IMR-90 (cell line): ENCODE measurements at regions not wholly inside any gene's neighbourhood (a gene's known extent, or its start where the extent isn't known, plus 50 kb on each side); places are given as distances from the start of the nearest gene placed in this dataset.

Experiments
- ATAC-seq: fragments of 200-7000 bp; cut with Tn5 transposase; 2 replicates; pipeline ENCODE4 v1.9.1; 2020; ENCODE audit warnings: low read depth, mild to moderate bottlenecking, moderate library complexity
- BruUV-seq: library from RNA; stranded (reverse); fragments of 400-500 nt; replicated peaks from 2 replicates; lab custom pipeline; 2021; lab: Mats Ljungman, UMichigan
- CTCF ChIA-PET: fragments of 300-600 bp; formaldehyde crosslinking; extraction: SDS; loops from one replicate; lab custom pipeline; 2021; ENCODE audit warnings: antibody characterized with exemption; lab: Yijun Ruan, JAX
- POLR2A ChIA-PET: fragments of 300-600 bp; sonication (Branson Sonifier 250); formaldehyde crosslinking; loops from one replicate; lab custom pipeline; 2022; ENCODE audit warnings: antibody characterized with exemption; ENCODE audit not compliant: unreplicated experiment; lab: Charles Lee
- DNase-seq: peaks from one replicate; pipeline ENCODE4 v3.0.0; 2013
- H2AFZ ChIP-seq: replicated peaks from 2 replicates; pipeline ENCODE3; 2013; ENCODE audit warnings: low read length, mild to moderate bottlenecking; ENCODE audit not compliant: poor library complexity
- H2AK5ac ChIP-seq: 2 replicates; pipeline ENCODE4 v1.6.1; 2013; ENCODE audit warnings: low read depth, low read length, inconsistent platforms
- H2AK9ac ChIP-seq: replicated peaks from 2 replicates; pipeline ENCODE3; 2013; ENCODE audit warnings: mild to moderate bottlenecking, low read depth, low read length, moderate library complexity; ENCODE audit not compliant: poor library complexity
- H2BK120ac ChIP-seq: 2 replicates; pipeline ENCODE4 v1.6.1; 2013; ENCODE audit warnings: low read depth, low read length, inconsistent platforms
- H2BK15ac ChIP-seq: 3 replicates; pipeline ENCODE4 v1.6.1; 2013; ENCODE audit warnings: low read depth, low read length, inconsistent platforms
- H2BK20ac ChIP-seq: 2 replicates; pipeline ENCODE4 v1.6.1; 2013; ENCODE audit warnings: low read depth, mild to moderate bottlenecking, inconsistent platforms, low read length, moderate library complexity
- H2BK5ac ChIP-seq: 2 replicates; pipeline ENCODE4 v1.6.1; 2013; ENCODE audit warnings: mild to moderate bottlenecking, low read depth, low read length, inconsistent platforms; ENCODE audit not compliant: poor library complexity, severe bottlenecking
- H3K14ac ChIP-seq: replicated peaks from 2 replicates; pipeline ENCODE4 v1.6.1; 2013; ENCODE audit warnings: low read depth, low read length, inconsistent platforms
- H3K18ac ChIP-seq: 2 replicates; pipeline ENCODE4 v1.6.1; 2013; ENCODE audit warnings: low read depth, low read length, control low read depth
- H3K23ac ChIP-seq: 2 replicates; pipeline ENCODE4 v1.6.1; 2013; ENCODE audit warnings: low read depth, low read length, inconsistent platforms
- H3K27ac ChIP-seq: 2 replicates; pipeline ENCODE4 v1.5.1; 2013; ENCODE audit warnings: mild to moderate bottlenecking, control low read depth, low read length; ENCODE audit not compliant: insufficient read depth
- H3K27me3 ChIP-seq: 2 replicates; pipeline ENCODE4 v1.6.1; 2013; ENCODE audit warnings: low read length; ENCODE audit not compliant: control insufficient read depth, insufficient read depth
- H3K36me3 ChIP-seq: 2 replicates; pipeline ENCODE4 v1.6.1; 2013; ENCODE audit warnings: low read length, mixed read lengths; ENCODE audit not compliant: control insufficient read depth, insufficient read depth
- H3K4ac ChIP-seq: 2 replicates; pipeline ENCODE4 v1.6.1; 2013; ENCODE audit warnings: low read depth, low read length, inconsistent platforms
- H3K4me1 ChIP-seq: 2 replicates; pipeline ENCODE4 v1.6.1; 2013; ENCODE audit warnings: low read length, mixed read lengths; ENCODE audit not compliant: control insufficient read depth, insufficient read depth
- H3K4me2 ChIP-seq: 2 replicates; pipeline ENCODE4 v1.6.1; 2013; ENCODE audit warnings: low read depth, mild to moderate bottlenecking, control low read depth, low read length, moderate library complexity
- H3K4me3 ChIP-seq: 2 replicates; pipeline ENCODE4 v1.5.1; 2013; ENCODE audit warnings: low read depth, mild to moderate bottlenecking, control low read depth, low read length, moderate library complexity; ENCODE audit not compliant: insufficient read depth
- H3K56ac ChIP-seq: 2 replicates; pipeline ENCODE4 v1.6.1; 2013; ENCODE audit warnings: low read length, inconsistent platforms; ENCODE audit not compliant: insufficient read depth; ENCODE audit errors: extremely low read depth
- H3K79me1 ChIP-seq, 2 experiments: 2 replicates each; pipeline ENCODE4 v1.6.1; 2013; ENCODE audit warnings: low read length in 2 of 2, inconsistent platforms in 1 of 2, low read depth in 1 of 2
- H3K9ac ChIP-seq: 2 replicates; pipeline ENCODE4 v1.6.1; 2013; ENCODE audit warnings: low read depth, low read length, control low read depth
- H3K9me1 ChIP-seq: 2 replicates; pipeline ENCODE4 v1.6.1; 2013; ENCODE audit warnings: low read length, inconsistent platforms; ENCODE audit not compliant: insufficient read depth
- H3K9me3 ChIP-seq: 2 replicates; pipeline ENCODE4 v1.6.1; 2013; ENCODE audit warnings: low read length; ENCODE audit not compliant: control insufficient read depth, insufficient read depth
- H4K20me1 ChIP-seq: 2 replicates; pipeline ENCODE4 v1.6.1; 2013; ENCODE audit warnings: low read length, inconsistent platforms; ENCODE audit not compliant: insufficient read depth
- H4K5ac ChIP-seq: 2 replicates; pipeline ENCODE4 v1.6.1; 2013; ENCODE audit warnings: mild to moderate bottlenecking, low read depth, low read length, control low read depth
- H4K8ac ChIP-seq, 2 experiments: 2 replicates each; pipeline ENCODE4 v1.6.1; 2013; ENCODE audit warnings: low read depth in 2 of 2, low read length in 2 of 2, control low read depth in 1 of 2, inconsistent platforms in 1 of 2
- H4K91ac ChIP-seq: 2 replicates; pipeline ENCODE4 v1.6.1; 2013; ENCODE audit warnings: low read depth, low read length, inconsistent platforms; ENCODE audit not compliant: insufficient read depth
- WGBS, 2 experiments: methylation state at CpG; one replicate each; pipeline versions ENCODE4 v1.1.5 to v1.1.7; 2013; ENCODE audit warnings: missing lambda C conversion rate in 2 of 2; ENCODE audit not compliant: insufficient read length in 1 of 2; ENCODE audit errors: extremely low coverage in 2 of 2; 5-methylcytosine and 5-hydroxymethylcytosine counted together
- dilution Hi-C: fragments of 300-500 bp; cut with HindIII; formaldehyde crosslinking; loops from one replicate; pipeline ENCODE4 v1.14.3; 2018; ENCODE audit warnings: low sequenced_read_pairs; ENCODE audit not compliant: unreplicated experiment
- in situ Hi-C: fragments of 300-500 bp; cut with MboI; formaldehyde crosslinking; loops from 3 replicates; pipeline ENCODE4 v1.14.3; 2019; ENCODE audit warnings: low sequenced_read_pairs, inconsistent platforms, mixed read lengths
- intact Hi-C: fragments of 100-400 bp; cut with micrococcal nuclease; formaldehyde crosslinking; loops from 2 replicates; pipeline ENCODE4 v1.10.0; 2022
- TF ChIP-seq, protein P1 (sequence below): fragments of 150-350 bp; IDR thresholded peaks from 2 replicates; pipeline ENCODE4 v1.6.1; 2016; ENCODE audit warnings: low read depth, mild to moderate bottlenecking, low read length, moderate library complexity, borderline replicate concordance

DNA sequence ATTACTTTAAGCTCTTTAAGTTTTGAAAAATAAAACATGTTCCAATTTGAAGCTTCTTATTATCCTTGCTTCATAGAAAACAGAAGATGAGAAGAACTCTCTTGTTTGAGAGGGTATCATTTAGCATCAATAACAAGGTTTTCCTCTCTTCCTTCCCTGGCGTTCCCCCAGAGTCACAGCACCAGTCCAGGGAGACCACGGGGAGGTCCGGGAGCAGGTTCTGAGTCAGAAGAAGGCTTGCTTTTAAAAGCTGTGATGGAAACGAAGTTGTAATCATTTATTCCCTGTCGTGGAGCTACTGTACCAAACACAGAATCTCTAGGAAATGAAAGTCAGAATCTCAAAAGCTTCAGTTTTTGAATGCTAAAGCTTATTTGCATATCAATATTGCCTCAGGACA is 174.0 kb upstream of the LSM14A start:
- Histone ChIP-seq H3K36me3 (no peaks in the 10 kb centered on the region), H3K79me1 (no peaks in the 10 kb centered on the region), H3K9me3 (no peaks in the 10 kb centered on the region), H4K5ac (no peak overlapping the region), H3K4me3 (no peak overlapping the region), H4K20me1 (no peaks in the 10 kb centered on the region), H4K91ac (no peak overlapping the region), H4K8ac (no peak overlapping the region), H2BK15ac (no peak overlapping the region), H2BK5ac (no peak overlapping the region), H3K18ac (no peak overlapping the region), H3K4ac (no peak overlapping the region), H3K4me2 (no peak overlapping the region), H2AK5ac (no peak overlapping the region), H3K4me1 (no peaks in the 10 kb centered on the region), H2BK120ac (no peak overlapping the region), H3K56ac (no peak overlapping the region), H3K23ac (no peak overlapping the region), H2AK9ac (no peak overlapping the region), H3K14ac (no peak overlapping the region), H3K9ac (no peak overlapping the region), H2BK20ac (no peak overlapping the region), H3K27ac (no peak overlapping the region), H3K9me1 (no peaks in the 10 kb centered on the region), H2AFZ (no peak overlapping the region), H3K27me3 (no peaks in the 10 kb centered on the region)
- intact Hi-C loops: loop anchor here (1.0 to 5.0 kb wide), 2 partner anchors 201 to 220 kb away; partner anchors contain the start of gene KCTD15
- no CpG with 5 or more reads among the region's 5 CpGs for WGBS, 2 experiments
- in situ Hi-C loops: no loop called here
- no peak for DNase-seq
- ChIA-PET POLR2A (no interaction called here), CTCF (interaction anchor here (0.6 to 2.4 kb wide), 10 partner anchors 9 to 523 kb away, joined by 3 to 36 read pairs (median 3); no protein-coding TSS in a partner anchor)
- TF ChIP-seq, protein P1, sequence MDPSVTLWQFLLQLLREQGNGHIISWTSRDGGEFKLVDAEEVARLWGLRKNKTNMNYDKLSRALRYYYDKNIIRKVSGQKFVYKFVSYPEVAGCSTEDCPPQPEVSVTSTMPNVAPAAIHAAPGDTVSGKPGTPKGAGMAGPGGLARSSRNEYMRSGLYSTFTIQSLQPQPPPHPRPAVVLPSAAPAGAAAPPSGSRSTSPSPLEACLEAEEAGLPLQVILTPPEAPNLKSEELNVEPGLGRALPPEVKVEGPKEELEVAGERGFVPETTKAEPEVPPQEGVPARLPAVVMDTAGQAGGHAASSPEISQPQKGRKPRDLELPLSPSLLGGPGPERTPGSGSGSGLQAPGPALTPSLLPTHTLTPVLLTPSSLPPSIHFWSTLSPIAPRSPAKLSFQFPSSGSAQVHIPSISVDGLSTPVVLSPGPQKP: no peak
- no TSS peak for BruUV-seq
- dilution Hi-C loops: no loop called here
- no peak for ATAC-seq
